ENCODE measurements at regions not wholly inside any gene's neighbourhood (a gene's known extent, or its start where the extent isn't known, plus 50 kb on each side); places are given as distances from the start of the nearest gene placed in this dataset.

GRCh38 chr2:226429476-226429875 is 370.1 kb downstream of the IRS1 start:
- DNase-seq (ENCODE audit: low read depth), result no peak

- DNase-seq (ENCODE audit: low read depth), result peak; percentile 93
Measured at GRCh38 chr2:226427538-226428307, 371.9 kb downstream of the IRS1 start.

GRCh38 chr2:226426292-226426736 is 373.3 kb downstream of the IRS1 start:
- peak; percentile 99 for DNase-seq (ENCODE audit: low read depth)

GRCh38 chr2:226424971-226425370 is 374.6 kb downstream of the IRS1 start:
- no peak for DNase-seq (ENCODE audit: low read depth)

GRCh38 chr2:226423498-226423960 is 376.1 kb downstream of the IRS1 start:
- no peak for DNase-seq (ENCODE audit: low read depth)

- no peak for DNase-seq (ENCODE audit: low read depth)
Measured at GRCh38 chr2:226420646-226421045, 379.0 kb downstream of the IRS1 start.

- DNase-seq (ENCODE audit: low read depth), result no peak
Measured at GRCh38 chr2:226418521-226418920, 381.1 kb downstream of the IRS1 start.

GRCh38 chr2:226414335-226414734 is 385.3 kb downstream of the IRS1 start:
- no peak for DNase-seq (ENCODE audit: low read depth)

- DNase-seq (ENCODE audit: low read depth), result no peak
Measured at GRCh38 chr2:226413498-226414130, 386.0 kb downstream of the IRS1 start.

- DNase-seq (ENCODE audit: low read depth), result peak; percentile 34
Measured at GRCh38 chr2:226411727-226412360, 387.8 kb downstream of the IRS1 start.

- no peak for DNase-seq (ENCODE audit: low read depth)
Measured at GRCh38 chr2:226411205-226411604, 388.4 kb downstream of the IRS1 start.

- DNase-seq (ENCODE audit: low read depth), result no peak
Measured at GRCh38 chr2:226410247-226410835, 389.3 kb downstream of the IRS1 start.

- no peak for DNase-seq (ENCODE audit: low read depth)
Measured at GRCh38 chr2:226409134-226409533, 390.5 kb downstream of the IRS1 start.

GRCh38 chr2:226408141-226408540 is 391.5 kb downstream of the IRS1 start:
- DNase-seq (ENCODE audit: low read depth), result no peak

- no peak for DNase-seq (ENCODE audit: low read depth)
Measured at GRCh38 chr2:226407135-226407534, 392.5 kb downstream of the IRS1 start.

- DNase-seq (ENCODE audit: low read depth), result no peak
Measured at GRCh38 chr2:226405465-226405864, 394.2 kb downstream of the IRS1 start.

- DNase-seq (ENCODE audit: low read depth), result no peak
Measured at GRCh38 chr2:226403369-226403768, 396.3 kb downstream of the IRS1 start.

GRCh38 chr2:226399006-226399405 is 400.6 kb downstream of the IRS1 start:
- DNase-seq (ENCODE audit: low read depth), result no peak

- DNase-seq (ENCODE audit: low read depth), result no peak
Measured at GRCh38 chr2:226398580-226398979, 401.0 kb downstream of the IRS1 start.

GRCh38 chr2:226396541-226396940 is 403.1 kb downstream of the IRS1 start:
- DNase-seq (ENCODE audit: low read depth), result no peak

GRCh38 chr2:226387499-226387942 is 412.1 kb downstream of the IRS1 start:
- no peak for DNase-seq (ENCODE audit: low read depth)

- DNase-seq (ENCODE audit: low read depth), result no peak
Measured at GRCh38 chr2:226383461-226383860, 416.2 kb downstream of the IRS1 start.

- DNase-seq (ENCODE audit: low read depth), result no peak
Measured at GRCh38 chr2:226380679-226381078, 418.9 kb downstream of the IRS1 start.

All from HS-5 (cell line).